ENCODE measurements at regions not wholly inside any gene's neighbourhood (a gene's known extent, or its start where the extent isn't known, plus 50 kb on each side); places are given as distances from the start of the nearest gene placed in this dataset.

GRCh38 chr6:2508071-2508470 is 242.7 kb downstream of the MYLK4 start:
- H3K4me3 ChIP-seq (ENCODE audit: low read depth, low read length) = no peak overlapping the region
- H3K4me1 ChIP-seq (ENCODE audit: control insufficient read depth, insufficient read depth, low read length) = no peaks in the 10 kb centered on the region
- H3K27ac ChIP-seq (ENCODE audit: extremely low read depth, low read depth, low read length) = no peak overlapping the region
- TF ChIP-seq YY1 (tag by site-specific recombination; IDR thresholded peaks at IDR 0.05) (no peak), ZNF707 (tag by site-specific recombination; IDR thresholded peaks at IDR 0.05) (peak; percentile 69; the same call in 1 of the 2 replicates), ZNF16 (tag by site-specific recombination; IDR thresholded peaks at IDR 0.05; ENCODE audit: low read depth) (no peak)
- H3K36me3 ChIP-seq (ENCODE audit: control insufficient read depth in 2 of 2, insufficient read depth in 1 of 2, low read length in 2 of 2) = no peaks in the 10 kb centered on the region
- no peaks in the 10 kb centered on the region; the same call in 1 of the 2 replicates for H3K9me3 ChIP-seq (ENCODE audit: control insufficient read depth, insufficient read depth, low read depth, low read length)
- CTCF ChIA-PET = interaction anchor here (0.8 kb wide), 2 partner anchors 62 to 227 kb away, joined by 3 read pairs; no protein-coding TSS in a partner anchor
- POLR2A ChIA-PET = no interaction called here

GRCh38 chr6:2507521-2508037 is 243.1 kb downstream of the MYLK4 start:
- Histone ChIP-seq H3K4me3 (ENCODE audit: low read depth, low read length) (no peak overlapping the region), H3K9me3 (ENCODE audit: control insufficient read depth, insufficient read depth, low read depth, low read length) (no peaks in the 10 kb centered on the region; the same call in 1 of the 2 replicates), H3K27ac (ENCODE audit: extremely low read depth, low read depth, low read length) (no peak overlapping the region), H3K36me3 (ENCODE audit: control insufficient read depth in 2 of 2, insufficient read depth in 1 of 2, low read length in 2 of 2) (no peaks in the 10 kb centered on the region), H3K4me1 (ENCODE audit: control insufficient read depth, insufficient read depth, low read length) (no peaks in the 10 kb centered on the region)
- CTCF ChIA-PET = interaction anchor here (0.5 to 2.4 kb wide), 2 partner anchors 9 to 391 kb away, joined by 3 to 9 read pairs; no protein-coding TSS in a partner anchor
- TF ChIP-seq YY2 (tag by site-specific recombination; IDR thresholded peaks at IDR 0.05) (no peak), ZNF433 (tag by site-specific recombination; IDR thresholded peaks at IDR 0.05; ENCODE audit: low read depth) (no peak), ZNF274 (IDR thresholded peaks at IDR 0.05; ENCODE audit: low read length) (no peak), ZNF274 (tag by site-specific recombination; IDR thresholded peaks at IDR 0.05; ENCODE audit: borderline replicate concordance) (no peak), ZNF184 (tag by site-specific recombination; IDR thresholded peaks at IDR 0.05) (no peak)
- POLR2A ChIA-PET = no interaction called here

GRCh38 chr6:2507016-2507415 is 243.7 kb downstream of the MYLK4 start:
- Histone ChIP-seq H3K4me3 (ENCODE audit: low read depth, low read length) (no peak overlapping the region), H3K4me1 (ENCODE audit: control insufficient read depth, insufficient read depth, low read length) (no peaks in the 10 kb centered on the region), H3K27ac (ENCODE audit: extremely low read depth, low read depth, low read length) (no peak overlapping the region), H3K36me3 (ENCODE audit: control insufficient read depth in 2 of 2, insufficient read depth in 1 of 2, low read length in 2 of 2) (no peaks in the 10 kb centered on the region), H3K9me3 (ENCODE audit: control insufficient read depth, insufficient read depth, low read depth, low read length) (no peaks in the 10 kb centered on the region; the same call in 1 of the 2 replicates)
- ChIA-PET CTCF (interaction anchor here (0.5 to 2.4 kb wide), 5 partner anchors 9 to 896 kb away, joined by 3 to 9 read pairs (median 3); no protein-coding TSS in a partner anchor), POLR2A (no interaction called here)
- TF ChIP-seq SP7 (tag by site-specific recombination; IDR thresholded peaks at IDR 0.05) (no peak), ZNF626 (tag by site-specific recombination; IDR thresholded peaks at IDR 0.05) (no peak), PRDM4 (tag by site-specific recombination; IDR thresholded peaks at IDR 0.05) (no peak), PRDM6 (tag by site-specific recombination; IDR thresholded peaks at IDR 0.05) (no peak)

- no peaks in the 10 kb centered on the region for H3K4me1 ChIP-seq (ENCODE audit: control insufficient read depth, insufficient read depth, low read length)
- no peaks in the 10 kb centered on the region; the same call in 1 of the 2 replicates for H3K9me3 ChIP-seq (ENCODE audit: control insufficient read depth, insufficient read depth, low read depth, low read length)
- ChIA-PET POLR2A (no interaction called here), CTCF (interaction anchor here (0.7 to 2.4 kb wide), 4 partner anchors 11 to 97 kb away, joined by 3 to 9 read pairs (median 3); no protein-coding TSS in a partner anchor)
- H3K4me3 ChIP-seq (ENCODE audit: low read depth, low read length) = no peak overlapping the region
- no peaks in the 10 kb centered on the region for H3K36me3 ChIP-seq (ENCODE audit: control insufficient read depth in 2 of 2, insufficient read depth in 1 of 2, low read length in 2 of 2)
- H3K27ac ChIP-seq (ENCODE audit: extremely low read depth, low read depth, low read length) = no peak overlapping the region
- TF ChIP-seq ZNF155 (tag by site-specific recombination; IDR thresholded peaks at IDR 0.05) (no peak), CTCF (tag by site-specific recombination; IDR thresholded peaks at IDR 0.05) (peak; percentile 67; the same call in 1 of the 2 replicates), ZBTB26 (tag by site-specific recombination; optimal IDR thresholded peaks at IDR 0.05) (no peak), ZNF580 (tag by site-specific recombination; IDR thresholded peaks at IDR 0.05) (peak; percentile 57; the same call in 1 of the 2 replicates), ZNF239 (tag by site-specific recombination; IDR thresholded peaks at IDR 0.05) (no peak), INSM2 (tag by site-specific recombination; IDR thresholded peaks at IDR 0.05) (no peak)
Measured at GRCh38 chr6:2505624-2506023, 245.1 kb downstream of the MYLK4 start.
